C4-2B (cell line): ENCODE measurements at regions not wholly inside any gene's neighbourhood (a gene's known extent, or its start where the extent isn't known, plus 50 kb on each side); places are given as distances from the start of the nearest gene placed in this dataset.

ENCODE experiments used
- CTCF ChIP-seq: fragments of 450-650 bp; conservative IDR thresholded peaks from 2 replicates; pipeline ENCODE4 v1.5.1; 2017; ENCODE audit warnings: mild to moderate bottlenecking
- ZFX ChIP-seq: fragments of 450-650 bp; IDR thresholded peaks from 2 replicates; pipeline ENCODE4 v1.6.1; 2017

- no peak for TF ChIP-seq CTCF
- no peak for TF ChIP-seq ZFX
These were observed 67.9 kb upstream of the PRICKLE2 start for GRCh38 chr3:64293121-64293520.
